ENCODE measurements at regions not wholly inside any gene's neighbourhood (a gene's known extent, or its start where the extent isn't known, plus 50 kb on each side); places are given as distances from the start of the nearest gene placed in this dataset.

DNA sequence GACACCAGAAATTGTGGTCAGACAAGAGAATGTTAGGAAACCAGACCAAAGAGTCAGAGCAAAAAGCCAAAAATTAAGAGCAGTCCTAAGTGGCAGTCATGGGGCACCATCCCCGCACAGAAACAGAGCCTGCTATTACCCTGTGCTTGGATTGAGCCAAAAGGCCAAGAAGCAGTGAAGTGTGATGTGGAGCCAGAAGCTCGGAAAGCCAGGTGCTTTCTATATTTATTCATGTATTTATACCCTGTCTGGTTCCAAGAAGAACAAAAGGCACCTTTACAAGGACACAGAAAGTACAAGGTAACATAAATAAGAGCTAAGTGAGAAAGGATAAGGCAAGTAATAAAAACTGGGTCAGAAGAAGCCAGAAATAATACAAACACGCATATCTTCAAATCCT lies 336.2 kb upstream of the CNR1 start:
- no peaks in the 10 kb centered on the region for H3K9me3 ChIP-seq (ENCODE audit: control insufficient read depth, low read depth, low read length)
- no peak overlapping the region for H3K27ac ChIP-seq (ENCODE audit: insufficient read length, low read depth, low read length)
- H3K23me2 ChIP-seq (ENCODE audit: insufficient read length, low read depth, low read length, poor library complexity, severe bottlenecking): no peaks in the 10 kb centered on the region
- H2BK20ac ChIP-seq (ENCODE audit: low read depth, low read length, poor library complexity, severe bottlenecking): no peak overlapping the region
- H4K20me1 ChIP-seq (ENCODE audit: control insufficient read depth, insufficient read depth, insufficient read length): no peaks in the 10 kb centered on the region
- H3K79me2 ChIP-seq (ENCODE audit: insufficient read depth, low read length): no peaks in the 10 kb centered on the region
- no CpG with 5 or more reads among the region's 3 CpGs for WGBS (ENCODE audit: extremely low coverage, insufficient read length, low lambda C conversion rate)
- no peak overlapping the region for H4K5ac ChIP-seq (ENCODE audit: insufficient read length, low read depth, low read length)
- no peaks in the 10 kb centered on the region for H3K27me3 ChIP-seq (ENCODE audit: insufficient read depth, low read length)
- no peak overlapping the region for H3K18ac ChIP-seq (ENCODE audit: insufficient read length, low read depth, low read length)
- no peak overlapping the region for H3K9ac ChIP-seq (ENCODE audit: extremely low read depth, insufficient read length, low read length)
- DNase-seq: no peak
- Mint-ChIP-seq H3K27ac (no peak overlapping the region), H3K36me3 (ENCODE audit: insufficient read depth in 1 of 3, low read depth in 3 of 3) (peaks cover 2 to 5% (median 2%) of the 10 kb centered on the region in 3 experiments; a peak in 6 of 7 replicates), H3K4me3 (no peak overlapping the region), H3K4me1 (no peaks in the 10 kb centered on the region), H3K9me3 (peaks cover 5 to 12% of the 10 kb centered on the region in 2 experiments; a peak in 4 of 5 replicates), H3K27me3 (ENCODE audit: low read depth) (no peaks in the 10 kb centered on the region)
- H2BK5ac ChIP-seq (ENCODE audit: insufficient read length, low read length): no peak overlapping the region
- H4K91ac ChIP-seq (ENCODE audit: insufficient read length, low read depth, low read length): no peak overlapping the region
- H3K14ac ChIP-seq (ENCODE audit: insufficient read depth, low read length): no peak overlapping the region
- no peak overlapping the region for H3K4ac ChIP-seq (ENCODE audit: low read depth, low read length)
- no peak overlapping the region for H2BK120ac ChIP-seq (ENCODE audit: low read depth, low read length, poor library complexity, severe bottlenecking)
- H3K4me1 ChIP-seq (ENCODE audit: insufficient read depth, low read length): no peaks in the 10 kb centered on the region
- no peak overlapping the region for H2BK12ac ChIP-seq (ENCODE audit: insufficient read length, low read depth, low read length)
- H4K8ac ChIP-seq (replicated peaks; ENCODE audit: insufficient read length, low read depth, low read length): no peak overlapping the region
- H3T11ph ChIP-seq (ENCODE audit: low read length): no peak overlapping the region
- no peak overlapping the region for H3K56ac ChIP-seq (ENCODE audit: insufficient read length, low read depth, low read length)
- no peak overlapping the region for H3K4me2 ChIP-seq (ENCODE audit: insufficient read depth, insufficient read length, low read length)
- no peak overlapping the region for H2BK15ac ChIP-seq (ENCODE audit: low read depth, low read length)
- no peak overlapping the region for H3K23ac ChIP-seq (ENCODE audit: insufficient read length, low read depth, low read length)
- H3K79me1 ChIP-seq (ENCODE audit: insufficient read depth, low read depth, low read length, poor library complexity, severe bottlenecking): no peaks in the 10 kb centered on the region
- TF ChIP-seq, protein P1, sequence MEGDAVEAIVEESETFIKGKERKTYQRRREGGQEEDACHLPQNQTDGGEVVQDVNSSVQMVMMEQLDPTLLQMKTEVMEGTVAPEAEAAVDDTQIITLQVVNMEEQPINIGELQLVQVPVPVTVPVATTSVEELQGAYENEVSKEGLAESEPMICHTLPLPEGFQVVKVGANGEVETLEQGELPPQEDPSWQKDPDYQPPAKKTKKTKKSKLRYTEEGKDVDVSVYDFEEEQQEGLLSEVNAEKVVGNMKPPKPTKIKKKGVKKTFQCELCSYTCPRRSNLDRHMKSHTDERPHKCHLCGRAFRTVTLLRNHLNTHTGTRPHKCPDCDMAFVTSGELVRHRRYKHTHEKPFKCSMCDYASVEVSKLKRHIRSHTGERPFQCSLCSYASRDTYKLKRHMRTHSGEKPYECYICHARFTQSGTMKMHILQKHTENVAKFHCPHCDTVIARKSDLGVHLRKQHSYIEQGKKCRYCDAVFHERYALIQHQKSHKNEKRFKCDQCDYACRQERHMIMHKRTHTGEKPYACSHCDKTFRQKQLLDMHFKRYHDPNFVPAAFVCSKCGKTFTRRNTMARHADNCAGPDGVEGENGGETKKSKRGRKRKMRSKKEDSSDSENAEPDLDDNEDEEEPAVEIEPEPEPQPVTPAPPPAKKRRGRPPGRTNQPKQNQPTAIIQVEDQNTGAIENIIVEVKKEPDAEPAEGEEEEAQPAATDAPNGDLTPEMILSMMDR (conservative IDR thresholded peaks at IDR 0.05): no peak
- H2AFZ ChIP-seq (ENCODE audit: low read length): no peak overlapping the region
- no peak overlapping the region for H2AK5ac ChIP-seq (ENCODE audit: insufficient read length, low read length)

All from H9 (cell line).